HG03196 (cell line): ENCODE measurements at regions not wholly inside any gene's neighbourhood (a gene's known extent, or its start where the extent isn't known, plus 50 kb on each side); places are given as distances from the start of the nearest gene placed in this dataset.
"Not testable (repeated sequence)": the region's sequence is repeated elsewhere in the genome, so short reads cannot be mapped to it uniquely, and the experiment has no call there.

Experiments used
- ATAC-seq: cut with Tn5 transposase; IDR thresholded peaks from one replicate; pipeline ENCODE4 v1.9.1; 2021; ENCODE audit not compliant: unreplicated experiment

GRCh38 chr18:70640336-70640887, 351.6 kb downstream of the SOCS6 start:
- ATAC-seq, result no peak

- no peak for ATAC-seq
Measured at GRCh38 chr18:70636991-70637390, 348.1 kb downstream of the SOCS6 start.

DNA sequence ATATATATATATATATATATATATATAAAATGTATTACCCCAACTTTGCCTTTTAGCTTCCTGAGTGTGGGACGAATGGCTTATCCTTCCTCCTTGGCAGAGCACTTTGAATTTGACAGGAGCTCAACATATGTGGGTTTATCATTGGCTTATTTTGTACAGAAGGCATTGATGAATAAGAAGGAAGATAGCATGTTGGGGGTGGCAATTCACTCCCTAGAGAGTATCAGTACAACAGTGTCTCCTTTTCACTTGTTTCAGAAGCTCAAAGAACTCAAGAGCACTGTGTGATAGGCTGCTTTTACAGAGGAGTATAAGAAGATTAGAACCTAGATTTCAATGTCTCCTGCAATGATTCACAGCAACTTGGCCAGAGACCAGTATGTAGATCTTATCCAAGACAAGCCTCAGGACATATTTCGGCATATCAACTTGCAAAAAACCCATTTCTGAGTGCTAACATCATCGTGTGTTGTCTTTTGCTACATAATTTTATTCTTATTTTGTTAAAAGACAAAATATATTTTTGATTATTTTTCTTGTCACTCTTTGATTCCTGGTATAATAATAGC, 345.8 kb downstream of the SOCS6 start:
- no peak for ATAC-seq

- no peak for ATAC-seq
Measured at GRCh38 chr18:70627182-70627802, 338.4 kb downstream of the SOCS6 start.

- ATAC-seq, result no peak
Measured at GRCh38 chr18:70622622-70623419, 334.0 kb downstream of the SOCS6 start.

DNA sequence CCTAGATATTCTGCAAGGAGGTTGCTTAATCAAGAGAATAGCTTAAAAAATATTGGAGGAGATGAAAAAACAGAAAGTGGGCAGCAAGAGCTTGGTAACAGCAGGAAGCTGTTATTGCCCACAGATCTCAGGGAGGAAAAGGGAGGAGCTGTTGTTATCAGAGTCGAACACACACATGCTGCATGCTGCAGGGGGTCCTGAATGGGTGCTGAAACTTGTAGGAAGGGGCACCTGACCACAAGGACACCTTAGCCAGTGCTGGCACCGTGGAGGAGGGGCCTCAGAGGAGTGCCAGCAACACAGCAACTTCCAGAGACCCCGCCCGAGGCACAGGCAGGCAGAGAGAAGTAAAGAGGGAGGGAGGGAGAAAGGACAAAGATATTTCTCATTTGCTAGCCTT, 332.9 kb downstream of the SOCS6 start:
- no peak for ATAC-seq

GRCh38 chr18:70620837-70621612, 332.2 kb downstream of the SOCS6 start:
- no peak for ATAC-seq

- ATAC-seq, result no peak
Measured at GRCh38 chr18:70617020-70617763, 328.3 kb downstream of the SOCS6 start.

DNA sequence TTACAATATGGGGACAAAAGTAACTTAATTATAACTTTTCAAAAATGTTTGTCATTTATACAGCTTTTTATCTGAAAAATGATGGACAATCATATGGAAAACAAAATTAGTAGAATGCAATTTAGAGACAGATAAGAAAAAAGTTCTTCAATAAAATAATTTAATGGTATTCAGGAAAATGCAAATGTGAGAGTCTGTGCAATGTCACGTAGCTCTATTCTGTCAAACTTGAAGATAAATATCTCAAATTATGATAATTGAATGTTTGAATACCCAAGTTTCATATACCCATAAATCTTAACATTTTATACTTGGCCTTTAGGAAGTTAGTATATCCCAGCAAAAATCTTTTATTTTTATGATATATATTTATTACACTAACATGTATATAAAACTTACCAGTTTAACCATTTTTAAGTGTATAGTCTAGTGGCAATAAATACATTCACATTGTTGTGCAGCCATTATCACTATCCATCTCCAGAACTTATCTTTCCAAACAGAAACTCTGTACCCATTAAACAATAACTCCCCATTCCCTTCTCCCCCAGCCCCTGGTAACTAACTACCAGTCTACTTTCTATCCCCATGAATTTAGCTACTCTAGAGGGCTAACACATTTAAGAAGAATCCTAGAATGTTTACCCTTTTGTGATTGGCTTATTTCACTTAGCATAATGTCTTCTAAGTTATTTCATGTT, 311.5 kb downstream of the SOCS6 start:
- no peak for ATAC-seq

GRCh38 chr18:70598406-70598805, 309.6 kb downstream of the SOCS6 start:
- ATAC-seq, result no peak

- no peak for ATAC-seq
Measured at GRCh38 chr18:70582981-70583380, 294.1 kb downstream of the SOCS6 start.

DNA sequence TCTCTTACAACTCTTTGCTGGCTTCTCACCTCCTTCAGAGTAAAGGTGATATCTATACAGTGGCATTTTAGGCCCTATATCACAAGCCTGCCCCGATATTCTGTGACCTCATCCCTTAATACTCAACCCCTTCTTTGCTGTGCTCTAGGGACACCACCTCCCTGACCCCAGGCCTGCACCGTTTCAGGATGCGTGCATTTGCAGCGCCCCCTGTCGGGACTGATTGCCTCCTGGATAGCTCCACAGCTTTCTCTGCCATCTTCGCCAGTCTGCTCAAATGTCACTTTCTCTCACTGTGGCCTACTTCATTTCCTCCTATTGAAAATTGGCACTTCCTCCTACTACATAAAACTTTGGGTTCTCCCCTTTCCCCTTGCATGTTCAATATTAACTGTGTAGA, 289.6 kb downstream of the SOCS6 start:
- no peak for ATAC-seq

- no peak for ATAC-seq
Measured at GRCh38 chr18:70577023-70577420, 288.2 kb downstream of the SOCS6 start.

DNA sequence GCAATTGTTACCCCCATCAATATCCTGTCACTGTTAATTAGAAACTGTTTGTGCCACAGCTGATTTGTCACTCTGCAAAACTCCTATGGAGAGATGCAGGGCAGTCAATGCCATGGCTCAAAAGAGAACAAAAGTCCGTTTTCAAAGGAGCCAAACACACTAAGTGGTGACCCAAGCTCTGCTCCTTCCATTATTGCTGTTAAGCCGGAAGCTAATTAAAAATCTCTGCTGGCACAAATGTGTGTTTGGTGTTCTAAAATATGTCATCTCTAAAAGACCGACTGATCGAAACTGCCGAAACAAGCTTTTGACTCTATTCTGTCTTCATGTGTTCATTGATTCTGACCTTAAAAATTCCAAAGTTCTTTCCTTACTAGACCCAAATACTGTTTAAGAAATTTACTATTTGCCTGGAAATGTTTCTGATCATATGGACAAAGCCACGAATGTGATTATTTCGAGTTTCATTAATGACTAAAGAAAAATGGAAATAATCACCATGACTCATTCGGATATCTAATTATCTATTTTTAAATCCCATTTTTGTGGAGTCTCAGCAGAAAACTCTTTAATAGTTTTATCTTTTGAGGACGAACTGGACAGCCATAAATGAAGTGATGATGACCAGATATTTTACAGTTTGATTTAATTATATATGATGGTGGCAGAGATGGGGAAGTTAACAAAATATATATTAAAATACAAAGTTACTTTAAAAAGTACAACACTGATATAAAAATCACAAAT, 287.6 kb downstream of the SOCS6 start:
- no peak for ATAC-seq

- ATAC-seq, result not testable (repeated sequence)
Measured at GRCh38 chr18:70574951-70575350, 286.1 kb downstream of the SOCS6 start.

DNA sequence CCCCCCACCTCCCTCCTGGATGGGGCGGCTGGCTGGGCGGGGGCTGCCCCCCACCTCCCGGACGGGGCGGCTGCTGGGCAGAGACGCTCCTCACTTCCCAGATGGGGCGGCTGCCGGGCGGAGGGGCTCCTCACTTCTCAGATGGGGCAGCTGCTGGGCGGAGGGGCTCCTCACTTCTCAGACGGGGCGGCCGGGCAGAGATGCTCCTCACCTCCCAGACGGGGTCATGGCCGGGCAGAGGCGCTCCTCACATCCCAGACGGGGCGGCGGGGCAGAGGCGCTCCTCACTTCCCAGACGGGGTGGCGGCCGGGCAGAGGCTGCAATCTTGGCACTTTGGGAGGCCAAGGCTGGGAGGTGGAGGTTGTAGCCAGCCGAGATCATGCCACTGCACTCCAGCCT, 280.8 kb downstream of the SOCS6 start:
- ATAC-seq, result not testable (repeated sequence)

DNA sequence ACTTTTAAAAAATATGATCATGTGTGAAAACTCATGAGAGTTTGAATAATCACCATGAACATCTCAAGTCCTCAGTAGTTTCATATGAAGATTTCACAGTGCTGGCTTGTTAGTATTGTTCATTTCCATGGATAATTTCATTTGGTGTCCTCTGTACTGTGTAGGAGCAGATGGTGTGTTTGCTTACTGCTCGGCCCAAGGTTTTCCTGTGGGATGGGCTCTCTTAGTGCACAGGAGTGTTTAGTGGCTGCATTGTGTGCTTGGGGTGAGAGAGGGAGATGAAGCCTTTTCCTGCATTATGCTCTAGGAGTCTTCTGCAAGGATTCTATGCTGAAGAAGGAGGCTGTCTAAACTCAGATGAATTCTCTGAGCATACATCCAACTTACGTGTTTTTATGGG, 270.6 kb downstream of the SOCS6 start:
- no peak for ATAC-seq

DNA sequence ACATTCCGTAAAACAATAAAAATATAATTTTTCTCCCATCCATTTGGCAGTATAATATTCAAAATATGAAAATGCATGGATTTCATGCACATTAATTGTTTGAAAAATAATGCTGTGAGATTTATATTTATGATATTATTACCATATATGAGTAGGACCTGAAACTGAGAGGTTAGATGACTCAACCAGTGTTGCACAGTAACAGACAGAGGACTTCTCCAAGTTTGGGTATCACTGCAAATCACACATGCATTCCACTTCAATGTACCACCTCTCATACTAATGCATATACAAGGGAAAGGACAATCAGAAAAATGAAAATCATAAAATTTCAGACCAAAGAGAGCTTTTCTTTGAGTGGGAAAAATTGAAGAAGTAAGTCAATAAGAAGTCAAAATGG, 269.5 kb downstream of the SOCS6 start:
- ATAC-seq, result no peak

GRCh38 chr18:70554854-70555445, 266.1 kb downstream of the SOCS6 start:
- no peak for ATAC-seq
